ENCODE measurements at regions not wholly inside any gene's neighbourhood (a gene's known extent, or its start where the extent isn't known, plus 50 kb on each side); places are given as distances from the start of the nearest gene placed in this dataset.
"Not testable (repeated sequence)": the region's sequence is repeated elsewhere in the genome, so short reads cannot be mapped to it uniquely, and the experiment has no call there.

- DNase-seq (ENCODE audit: low read depth): no peak
- H3K4me3 ChIP-seq (ENCODE audit: low read length): no peak overlapping the region
- TF ChIP-seq CTCF (conservative IDR thresholded peaks at IDR 0.05; ENCODE audit: low read depth, low read length): no peak
These were observed 1014.9 kb upstream of the COX7C start for GRCh38 chr5:85602843-85603242.

GRCh38 chr5:85604378-85604777 lies 1013.4 kb upstream of the COX7C start:
- TF ChIP-seq CTCF (conservative IDR thresholded peaks at IDR 0.05; ENCODE audit: low read depth, low read length): no peak
- no peak overlapping the region for H3K4me3 ChIP-seq (ENCODE audit: low read length)
- DNase-seq (ENCODE audit: low read depth): no peak

GRCh38 chr5:85604786-85605185 lies 1013.0 kb upstream of the COX7C start:
- DNase-seq (ENCODE audit: low read depth): no peak
- H3K4me3 ChIP-seq (ENCODE audit: low read length): no peak overlapping the region
- TF ChIP-seq CTCF (conservative IDR thresholded peaks at IDR 0.05; ENCODE audit: low read depth, low read length): no peak

GRCh38 chr5:85605381-85605780 lies 1012.4 kb upstream of the COX7C start:
- H3K4me3 ChIP-seq (ENCODE audit: low read length): no peak overlapping the region
- no peak for TF ChIP-seq CTCF (conservative IDR thresholded peaks at IDR 0.05; ENCODE audit: low read depth, low read length)
- no peak for DNase-seq (ENCODE audit: low read depth)

- TF ChIP-seq CTCF (conservative IDR thresholded peaks at IDR 0.05; ENCODE audit: low read depth, low read length): no peak
- DNase-seq (ENCODE audit: low read depth): no peak
- H3K4me3 ChIP-seq (ENCODE audit: low read length): no peak overlapping the region
These were observed 1003.3 kb upstream of the COX7C start for GRCh38 chr5:85614489-85614888.

GRCh38 chr5:85621668-85622067 lies 996.1 kb upstream of the COX7C start:
- DNase-seq (ENCODE audit: low read depth): no peak
- TF ChIP-seq CTCF (conservative IDR thresholded peaks at IDR 0.05; ENCODE audit: low read depth, low read length): no peak
- H3K4me3 ChIP-seq (ENCODE audit: low read length): no peak overlapping the region

- H3K4me3 ChIP-seq (ENCODE audit: low read length): no peak overlapping the region
- no peak for TF ChIP-seq CTCF (conservative IDR thresholded peaks at IDR 0.05; ENCODE audit: low read depth, low read length)
These were observed 989.6 kb upstream of the COX7C start for GRCh38 chr5:85628153-85628552.

GRCh38 chr5:85638495-85639125 lies 979.1 kb upstream of the COX7C start:
- DNase-seq (ENCODE audit: low read depth); H3K4me3 ChIP-seq (ENCODE audit: low read length): not testable (repeated sequence)

More at GRCh38 chr5:85628153-85628552, 989.6 kb upstream of the COX7C start:
- DNase-seq (ENCODE audit: low read depth): no peak

All from retinal pigment epithelial cell (primary cell).